Right forelimb (tissue), 1 donor: ENCODE measurements at regions not wholly inside any gene's neighbourhood (a gene's known extent, or its start where the extent isn't known, plus 50 kb on each side); places are given as distances from the start of the nearest gene placed in this dataset.

Experiments used
- DNase-seq: peaks from one replicate; pipeline ENCODE4 v3.0.0-alpha.2; 2018

GRCh38 chr16:5498562-5498961 is 401.0 kb upstream of the EEF2KMT start:
- no peak for DNase-seq

- DNase-seq, result no peak
Measured at GRCh38 chr16:5496013-5496412, 398.4 kb upstream of the EEF2KMT start.

- peak; percentile 54 for DNase-seq
Measured at GRCh38 chr16:5490499-5490898, 392.9 kb upstream of the EEF2KMT start.

GRCh38 chr16:5488581-5488980 is 391.0 kb upstream of the EEF2KMT start:
- no peak for DNase-seq

GRCh38 chr16:5487728-5488127 is 390.1 kb upstream of the EEF2KMT start:
- no peak for DNase-seq

- no peak for DNase-seq
Measured at GRCh38 chr16:5482256-5482655, 384.7 kb upstream of the EEF2KMT start.

- no peak for DNase-seq
Measured at GRCh38 chr16:5480431-5481195, 383.0 kb upstream of the EEF2KMT start.

- no peak for DNase-seq
Measured at GRCh38 chr16:5479926-5480325, 382.3 kb upstream of the EEF2KMT start.

GRCh38 chr16:5478036-5478435 is 380.4 kb upstream of the EEF2KMT start:
- no peak for DNase-seq

GRCh38 chr16:5477251-5477650 is 379.7 kb upstream of the EEF2KMT start:
- no peak for DNase-seq

GRCh38 chr16:5472552-5472951 is 375.0 kb upstream of the EEF2KMT start:
- DNase-seq, result no peak

- DNase-seq, result no peak
Measured at GRCh38 chr16:5468488-5468887, 370.9 kb upstream of the EEF2KMT start.

- no peak for DNase-seq
Measured at GRCh38 chr16:5467552-5467951, 370.0 kb upstream of the EEF2KMT start.

GRCh38 chr16:5466551-5466950 is 369.0 kb upstream of the EEF2KMT start:
- DNase-seq, result no peak

GRCh38 chr16:5465714-5466113 is 368.1 kb upstream of the EEF2KMT start:
- DNase-seq, result no peak

GRCh38 chr16:5463820-5464219 is 366.2 kb upstream of the EEF2KMT start:
- no peak for DNase-seq

- DNase-seq, result no peak
Measured at GRCh38 chr16:5461574-5461973, 364.0 kb upstream of the EEF2KMT start.

- DNase-seq, result no peak
Measured at GRCh38 chr16:5461141-5461540, 363.5 kb upstream of the EEF2KMT start.

- DNase-seq, result no peak
Measured at GRCh38 chr16:5460701-5461100, 363.1 kb upstream of the EEF2KMT start.

- no peak for DNase-seq
Measured at GRCh38 chr16:5459863-5460262, 362.3 kb upstream of the EEF2KMT start.

- no peak for DNase-seq
Measured at GRCh38 chr16:5455110-5455509, 357.5 kb upstream of the EEF2KMT start.

- DNase-seq, result no peak
Measured at GRCh38 chr16:5454349-5454748, 356.8 kb upstream of the EEF2KMT start.

GRCh38 chr16:5451641-5452040 is 354.0 kb upstream of the EEF2KMT start:
- DNase-seq, result no peak

- no peak for DNase-seq
Measured at GRCh38 chr16:5450409-5451104, 353.0 kb upstream of the EEF2KMT start.

GRCh38 chr16:5449901-5450300 is 352.3 kb upstream of the EEF2KMT start:
- no peak for DNase-seq
